ENCODE measurements at regions not wholly inside any gene's neighbourhood (a gene's known extent, or its start where the extent isn't known, plus 50 kb on each side); places are given as distances from the start of the nearest gene placed in this dataset.
"Not testable (repeated sequence)": the region's sequence is repeated elsewhere in the genome, so short reads cannot be mapped to it uniquely, and the experiment has no call there.

DNA sequence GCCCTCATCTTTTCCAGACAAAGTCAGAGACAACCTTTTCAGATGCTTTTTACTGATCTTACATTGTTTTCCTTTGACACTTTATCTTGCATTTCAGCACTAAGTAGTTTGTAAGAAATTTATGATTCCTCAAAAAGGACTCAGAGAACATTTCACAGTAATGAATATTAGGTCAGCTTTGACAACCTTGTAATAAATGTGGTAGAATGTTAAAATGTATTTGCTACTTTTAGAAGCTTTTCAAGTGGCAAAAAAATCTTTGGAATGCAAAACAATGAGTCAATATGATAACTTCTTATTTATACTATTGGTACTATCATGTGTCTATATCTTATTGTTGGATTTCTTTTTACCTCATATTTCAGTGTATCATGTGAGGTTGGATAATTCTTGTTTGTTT lies 146.2 kb upstream of the FAT4 start (continued):
- TF ChIP-seq CTCF (IDR thresholded peaks at IDR 0.05; ENCODE audit: control extremely low read depth in 1 of 3, insufficient read depth in 1 of 3, low read depth in 1 of 3, low read length in 3 of 3) = no peak

DNA sequence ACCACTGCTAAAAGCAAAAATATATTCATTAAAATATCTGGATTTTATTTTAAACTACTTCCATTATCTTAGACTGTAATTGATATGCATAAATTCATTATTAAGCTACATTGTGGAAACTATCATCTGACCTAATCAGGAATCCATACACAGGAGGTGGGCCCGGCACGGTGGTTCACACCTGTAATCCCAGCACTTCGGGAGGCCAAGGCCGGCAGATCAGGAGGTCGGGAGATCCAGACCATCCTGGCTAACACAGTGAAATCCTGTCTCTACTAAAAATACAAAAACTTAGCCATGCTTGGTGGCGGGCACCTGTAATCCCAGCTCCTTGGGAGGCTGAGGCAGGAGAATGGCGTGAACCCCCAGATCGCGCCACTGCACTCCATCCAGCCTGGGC lies 148.7 kb upstream of the FAT4 start:
- H3K4me3 ChIP-seq (ENCODE audit: extremely low read depth in 1 of 4, insufficient read depth in 2 of 4, low read depth in 3 of 4, low read length in 4 of 4); H3K36me3 ChIP-seq (ENCODE audit: control insufficient read depth in 2 of 4, insufficient read depth in 4 of 4, low read length in 3 of 4); H3K4ac ChIP-seq (replicated peaks; ENCODE audit: insufficient read length, low read depth, low read length); H2BK12ac ChIP-seq (ENCODE audit: low read depth, low read length); H2BK5ac ChIP-seq (ENCODE audit: low read depth, low read length); H3K27me3 ChIP-seq (replicated peaks in 1 of 4; ENCODE audit: control insufficient read depth in 3 of 4, extremely low read depth in 1 of 4, insufficient read depth in 3 of 4, low read length in 3 of 4); H4K8ac ChIP-seq (ENCODE audit: extremely low read depth, insufficient read depth, low read length); H3K9me3 ChIP-seq (ENCODE audit: insufficient read depth in 2 of 2, low read depth in 1 of 2, low read length in 1 of 2); H3K23ac ChIP-seq (ENCODE audit: insufficient read length); H2AK5ac ChIP-seq (ENCODE audit: low read depth, low read length); H3K14ac ChIP-seq (ENCODE audit: insufficient read length); H3K18ac ChIP-seq (ENCODE audit: extremely low read depth, low read length); H2BK120ac ChIP-seq (replicated peaks; ENCODE audit: low read depth, low read length); H2BK15ac ChIP-seq (ENCODE audit: low read length); H3K23me2 ChIP-seq (ENCODE audit: low read depth, low read length); CTCF ChIA-PET (ENCODE audit: partially characterized antibody); H4K5ac ChIP-seq (ENCODE audit: insufficient read length, low read depth, low read length); H3K4me2 ChIP-seq (ENCODE audit: insufficient read depth in 1 of 2, low read depth in 2 of 2, low read length in 2 of 2); H3K79me2 ChIP-seq (ENCODE audit: control insufficient read depth in 1 of 2, insufficient read depth in 2 of 2, low read length in 2 of 2); DNase-seq (ENCODE audit: low read depth in 1 of 2, low spot score in 2 of 2); H3K56ac ChIP-seq (replicated peaks; ENCODE audit: insufficient read length, low read depth, low read length); FAIRE-seq; H3K79me1 ChIP-seq (ENCODE audit: low read depth, low read length); H2BK20ac ChIP-seq (ENCODE audit: low read length); POLR2A ChIA-PET (ENCODE audit: partially characterized antibody); H3K4me1 ChIP-seq (replicated peaks in 1 of 4; ENCODE audit: control insufficient read depth in 3 of 4, insufficient read depth in 4 of 4, low read length in 3 of 4); H4K20me1 ChIP-seq (replicated peaks in 1 of 2; ENCODE audit: control insufficient read depth in 1 of 2, insufficient read depth in 2 of 2, low read length in 2 of 2); H2AFZ ChIP-seq (ENCODE audit: low read length); H4K91ac ChIP-seq (replicated peaks; ENCODE audit: insufficient read length, low read length); H3K9ac ChIP-seq (replicated peaks in 1 of 4; ENCODE audit: extremely low read depth in 1 of 4, low read depth in 3 of 4, low read length in 3 of 4); H3K27ac ChIP-seq (ENCODE audit: low read depth, low read length): not testable (repeated sequence)
- 94% methylated on average over 9 of the region's 9 CpGs; no CpG with 5 or more reads in 1 of the 2 experiments for WGBS, 2 experiments (ENCODE audit: extremely low coverage in 1 of 2, insufficient coverage in 1 of 2, insufficient read length in 1 of 2, insufficient replicate concordance in 2 of 2, low coverage in 1 of 2, low lambda C conversion rate in 2 of 2, missing lambda C conversion rate in 1 of 2)

Measured in H1 (cell line).